NT2/D1 (cell line): ENCODE measurements at regions not wholly inside any gene's neighbourhood (a gene's known extent, or its start where the extent isn't known, plus 50 kb on each side); places are given as distances from the start of the nearest gene placed in this dataset.

Source experiments
- SUZ12 ChIP-seq: IDR thresholded peaks from 2 replicates; pipeline ENCODE4 v1.6.1; 2011; ENCODE audit not compliant: insufficient read length, insufficient read depth; ENCODE audit errors: extremely low read depth
- ZNF274 ChIP-seq: IDR thresholded peaks from 2 replicates; pipeline ENCODE4 v1.6.1; 2011; ENCODE audit warnings: mild to moderate bottlenecking, low read depth, low read length

GRCh38 chr4:158016511-158016910 lies 156.3 kb downstream of the GASK1B start:
- TF ChIP-seq ZNF274 (no peak), SUZ12 (no peak)
